ENCODE measurements at regions not wholly inside any gene's neighbourhood (a gene's known extent, or its start where the extent isn't known, plus 50 kb on each side); places are given as distances from the start of the nearest gene placed in this dataset.
"Not testable (repeated sequence)": the region's sequence is repeated elsewhere in the genome, so short reads cannot be mapped to it uniquely, and the experiment has no call there.

GRCh38 chr14:77990337-77990736 is 179.8 kb upstream of the NRXN3 start:
- Histone ChIP-seq H3K27ac (no peak overlapping the region), H3K4me3 (no peak overlapping the region), H3K36me3 (no peaks in the 10 kb centered on the region), H3K27me3 (no peaks in the 10 kb centered on the region), H3K9me3 (no peaks in the 10 kb centered on the region), H3K4me1 (no peaks in the 10 kb centered on the region)
- DNase-seq: no peak
- TF ChIP-seq CTCF (IDR thresholded peaks at IDR 0.05) (no peak), POLR2A (IDR thresholded peaks at IDR 0.05) (no peak)
- intact Hi-C loops (cut with DNase I; ENCODE audit: low total_unique reads): no loop called here

GRCh38 chr14:77991128-77991772 is 178.9 kb upstream of the NRXN3 start:
- Histone ChIP-seq H3K27ac (no peak overlapping the region), H3K9me3 (no peaks in the 10 kb centered on the region)

GRCh38 chr14:78005325-78005724 is 164.8 kb upstream of the NRXN3 start:
- no peak overlapping the region for H3K27ac ChIP-seq
- intact Hi-C loops (cut with DNase I; ENCODE audit: low total_unique reads): no loop called here
- no peaks in the 10 kb centered on the region for H3K27me3 ChIP-seq
- no peaks in the 10 kb centered on the region for H3K36me3 ChIP-seq
- H3K4me1 ChIP-seq: no peaks in the 10 kb centered on the region
- DNase-seq: no peak
- TF ChIP-seq CTCF (IDR thresholded peaks at IDR 0.05) (no peak), POLR2A (IDR thresholded peaks at IDR 0.05) (no peak)
- no peaks in the 10 kb centered on the region for H3K9me3 ChIP-seq
- H3K4me3 ChIP-seq: no peak overlapping the region

More at GRCh38 chr14:77991128-77991772, 178.9 kb upstream of the NRXN3 start:
- Histone ChIP-seq H3K27me3 (no peaks in the 10 kb centered on the region), H3K4me1 (no peaks in the 10 kb centered on the region), H3K4me3 (no peak overlapping the region), H3K36me3 (no peaks in the 10 kb centered on the region)
- intact Hi-C loops (cut with DNase I; ENCODE audit: low total_unique reads): no loop called here
- no peak for DNase-seq
- TF ChIP-seq CTCF (IDR thresholded peaks at IDR 0.05): no peak
- TF ChIP-seq POLR2A (IDR thresholded peaks at IDR 0.05): no peak

- Histone ChIP-seq H3K36me3 (no peaks in the 10 kb centered on the region), H3K27me3 (no peaks in the 10 kb centered on the region), H3K27ac (no peak overlapping the region), H3K4me3 (no peak overlapping the region), H3K9me3 (no peaks in the 10 kb centered on the region), H3K4me1 (no peaks in the 10 kb centered on the region)
- no peak for DNase-seq
- TF ChIP-seq CTCF (IDR thresholded peaks at IDR 0.05): no peak
- no peak for TF ChIP-seq POLR2A (IDR thresholded peaks at IDR 0.05)
- intact Hi-C loops (cut with DNase I; ENCODE audit: low total_unique reads): no loop called here
These were observed 163.0 kb upstream of the NRXN3 start for GRCh38 chr14:78007160-78007559.

GRCh38 chr14:78010688-78011087 is 159.5 kb upstream of the NRXN3 start:
- H3K27ac ChIP-seq: no peak overlapping the region

GRCh38 chr14:78013911-78014310 is 156.3 kb upstream of the NRXN3 start:
- DNase-seq; H3K4me1 ChIP-seq; intact Hi-C loops (cut with DNase I; ENCODE audit: low total_unique reads); H3K9me3 ChIP-seq; H3K27ac ChIP-seq; H3K27me3 ChIP-seq; H3K36me3 ChIP-seq; H3K4me3 ChIP-seq: not testable (repeated sequence)

More at GRCh38 chr14:78010688-78011087, 159.5 kb upstream of the NRXN3 start:
- Histone ChIP-seq H3K4me1 (no peaks in the 10 kb centered on the region), H3K27me3 (no peaks in the 10 kb centered on the region), H3K36me3 (no peaks in the 10 kb centered on the region), H3K9me3 (no peaks in the 10 kb centered on the region), H3K4me3 (no peak overlapping the region)
- DNase-seq: no peak
- intact Hi-C loops (cut with DNase I; ENCODE audit: low total_unique reads): no loop called here
- TF ChIP-seq POLR2A (IDR thresholded peaks at IDR 0.05) (no peak), CTCF (IDR thresholded peaks at IDR 0.05) (no peak)
